Right lobe of liver (tissue), 6 donors: ENCODE measurements at regions not wholly inside any gene's neighbourhood (a gene's known extent, or its start where the extent isn't known, plus 50 kb on each side); places are given as distances from the start of the nearest gene placed in this dataset.

Experiments
- ATAC-seq, 4 donors: fragments of 200-7000 bp; cut with Tn5 transposase; one replicate each; pipeline ENCODE4 v1.9.1; 2020; ENCODE audit warnings: mild to moderate bottlenecking in 4 of 4, moderate library complexity in 4 of 4
- DNase-seq, 3 donors: peaks; one replicate each; pipeline ENCODE4 v3.0.0-alpha.2; 2020
- H3K27ac ChIP-seq, 3 donors: fragments of 200-600 bp; one replicate each; pipeline ENCODE4 v1.8.0; 2022
- H3K27me3 ChIP-seq, 2 donors: fragments of 200-600 bp; one replicate each; pipeline ENCODE4 v1.8.0; 2022
- H3K36me3 ChIP-seq, 4 donors: fragments of 200-600 bp; sonication (generic) in 1 of 4; one replicate each; pipeline versions ENCODE4 v1.5.1 to v1.8.0; 2017 to 2022; ENCODE audit warnings: control low read depth in 1 of 4
- H3K4me1 ChIP-seq, 4 donors: fragments of 200-600 bp; sonication (generic) in 1 of 4; one replicate each; pipeline versions ENCODE4 v1.5.1 to v1.8.0; 2017 to 2022; ENCODE audit warnings: control low read depth in 1 of 4
- H3K4me3 ChIP-seq, 3 donors: fragments of 200-600 bp; one replicate each; pipeline ENCODE4 v1.8.0; 2022
- H3K9me3 ChIP-seq, 4 donors: fragments of 200-600 bp; sonication (generic) in 1 of 4; one replicate each; pipeline versions ENCODE4 v1.5.1 to v1.8.0; 2017 to 2022; ENCODE audit warnings: control low read depth in 1 of 4
- CTCF ChIP-seq, 4 donors: fragments of 200-600 bp in 3 of 4; fragments of 450-650 bp in 1 of 4; IDR thresholded peaks; one replicate each; pipeline versions ENCODE4 v1.5.1 to v1.8.0; 2016 to 2022; ENCODE audit warnings: antibody characterized with exemption in 4 of 4, mild to moderate bottlenecking in 2 of 4
- POLR2A ChIP-seq: fragments of 450-650 bp; IDR thresholded peaks from one replicate; pipeline ENCODE4 v1.6.1; 2017; ENCODE audit warnings: antibody characterized with exemption, mild to moderate bottlenecking
- WGBS: methylation state at CpG from one replicate; pipeline ENCODE4 v1.1.6; 2018; ENCODE audit warnings: low coverage, low lambda C conversion rate; ENCODE audit not compliant: insufficient coverage; ENCODE audit errors: missing lambda C conversion rate; 5-methylcytosine and 5-hydroxymethylcytosine counted together
- intact Hi-C, 2 donors: fragments of 100-400 bp; cut with DNase I; formaldehyde crosslinking; loops; one replicate each; pipeline versions ENCODE4 v1.11.2 to v1.14.1; 2022
- donor health status: DM: no; HTN: yes; CAD: no.
- donor health status: DM: no; HTN: no; CAD: no.
- donor health status: DM: no; HTN: no; CAD: no.
- donor health status: DM: no; HTN: yes; CAD: no.
- donor health status: DM: no; HTN: yes; CAD: no.

GRCh38 chrX:125402807-125403206 lies 83.1 kb downstream of the TEX13C start:
- Histone ChIP-seq H3K36me3 (no peaks in the 10 kb centered on the region), H3K9me3 (no peaks in the 10 kb centered on the region), H3K27me3 (no peaks in the 10 kb centered on the region), H3K4me3 (no peak overlapping the region), H3K4me1 (no peaks in the 10 kb centered on the region), H3K27ac (no peak overlapping the region)
- DNase-seq, result no peak
- intact Hi-C loops, result no loop called here
- TF ChIP-seq CTCF (IDR thresholded peaks at IDR 0.05) (no peak), POLR2A (no peak)
- ATAC-seq, result no peak
- WGBS, result 83% methylated on average over 2 of the region's 2 CpGs

GRCh38 chrX:125404667-125405160 lies 85.0 kb downstream of the TEX13C start:
- Histone ChIP-seq H3K4me1 (no peaks in the 10 kb centered on the region), H3K4me3 (no peak overlapping the region), H3K9me3 (no peaks in the 10 kb centered on the region), H3K36me3 (no peaks in the 10 kb centered on the region), H3K27me3 (no peaks in the 10 kb centered on the region), H3K27ac (no peak overlapping the region)
- intact Hi-C loops, result no loop called here
- TF ChIP-seq CTCF (IDR thresholded peaks at IDR 0.05), result no peak
- no peak for TF ChIP-seq POLR2A
- ATAC-seq (no peak), DNase-seq (no peak)
- WGBS, result 25% methylated on average over 1 of the region's 1 CpG

- DNase-seq, result no peak
- no peaks in the 10 kb centered on the region for H3K4me1 ChIP-seq
- intact Hi-C loops, result no loop called here
- no peaks in the 10 kb centered on the region for H3K36me3 ChIP-seq
- no peak for TF ChIP-seq POLR2A
- TF ChIP-seq CTCF (IDR thresholded peaks at IDR 0.05), result no peak
- H3K9me3 ChIP-seq, result no peaks in the 10 kb centered on the region
- 53% methylated on average over 2 of the region's 2 CpGs for WGBS
- H3K27ac ChIP-seq, result no peak overlapping the region
- H3K27me3 ChIP-seq, result no peaks in the 10 kb centered on the region
- ATAC-seq, result no peak
- no peak overlapping the region for H3K4me3 ChIP-seq
Observed at GRCh38 chrX:125405339-125405738, 85.7 kb downstream of the TEX13C start.

GRCh38 chrX:125407314-125407713 lies 87.6 kb downstream of the TEX13C start:
- no peak for ATAC-seq
- no peak for TF ChIP-seq POLR2A
- no peak for TF ChIP-seq CTCF (IDR thresholded peaks at IDR 0.05)
- H3K27me3 ChIP-seq, result no peaks in the 10 kb centered on the region
- no peaks in the 10 kb centered on the region for H3K9me3 ChIP-seq
- WGBS, result 31% methylated on average over 1 of the region's 1 CpG
- H3K4me1 ChIP-seq, result no peaks in the 10 kb centered on the region
- H3K27ac ChIP-seq, result no peak overlapping the region
- intact Hi-C loops, result no loop called here
- DNase-seq, result no peak
- H3K4me3 ChIP-seq, result no peak overlapping the region
- H3K36me3 ChIP-seq, result no peaks in the 10 kb centered on the region

- no peak for ATAC-seq
- intact Hi-C loops, result no loop called here
- Histone ChIP-seq H3K4me3 (no peak overlapping the region), H3K4me1 (no peaks in the 10 kb centered on the region), H3K27me3 (no peaks in the 10 kb centered on the region), H3K36me3 (no peaks in the 10 kb centered on the region), H3K27ac (no peak overlapping the region), H3K9me3 (no peaks in the 10 kb centered on the region)
- no peak for TF ChIP-seq CTCF (IDR thresholded peaks at IDR 0.05)
- TF ChIP-seq POLR2A, result no peak
- 77% methylated on average over 4 of the region's 4 CpGs for WGBS
- no peak for DNase-seq
Observed at GRCh38 chrX:125420809-125421208, 101.1 kb downstream of the TEX13C start.
